Activated T-cell treated with anti-CD3 and anti-CD28 coated beads, Interleukin-2, amount 50 U/mL, for 72 hours (primary cell): ENCODE measurements at regions not wholly inside any gene's neighbourhood (a gene's known extent, or its start where the extent isn't known, plus 50 kb on each side); places are given as distances from the start of the nearest gene placed in this dataset.
A peak's percentile ranks its signal among the peaks of the same experiment; 100 is the strongest.
"Not testable (repeated sequence)": the region's sequence is repeated elsewhere in the genome, so short reads cannot be mapped to it uniquely, and the experiment has no call there.

Experiments
- ATAC-seq, 2 donors: fragments of 150-1000 bp; cut with Tn5 transposase; replicated peaks in 1 of 2; 2 replicates each; pipeline ENCODE4 v1.10.0; 2021; ENCODE audit warnings: moderate library complexity in 2 of 2, mild to moderate bottlenecking in 1 of 2
- DNase-seq, 2 donors: peaks; one replicate each; pipeline ENCODE4 v3.0.0; 2021 to 2022; ENCODE audit warnings: mixed read lengths in 1 of 2
- H3K27ac Mint-ChIP-seq: one replicate; pipeline ENCODE4 v1.8.0; 2022; ENCODE audit warnings: mild to moderate bottlenecking, moderate library complexity, mixed read lengths
- H3K27me3 Mint-ChIP-seq: one replicate; pipeline ENCODE4 v1.8.0; 2022; ENCODE audit warnings: low read depth, mixed read lengths
- H3K36me3 Mint-ChIP-seq, 2 donors: one replicate each; pipeline ENCODE4 v1.8.0; 2022; ENCODE audit warnings: mixed read lengths in 2 of 2, mild to moderate bottlenecking in 1 of 2; ENCODE audit not compliant: insufficient read depth in 2 of 2
- H3K4me1 Mint-ChIP-seq: one replicate; pipeline ENCODE4 v1.8.0; 2022; ENCODE audit warnings: low read depth, mixed read lengths
- H3K4me3 Mint-ChIP-seq, 2 donors: one replicate each; pipeline ENCODE4 v1.8.0; 2022; ENCODE audit warnings: mild to moderate bottlenecking in 2 of 2, mixed read lengths in 2 of 2, moderate library complexity in 2 of 2
- H3K9me3 Mint-ChIP-seq, 2 donors: one replicate each; pipeline ENCODE4 v1.8.0; 2022; ENCODE audit warnings: mixed read lengths in 2 of 2

DNA sequence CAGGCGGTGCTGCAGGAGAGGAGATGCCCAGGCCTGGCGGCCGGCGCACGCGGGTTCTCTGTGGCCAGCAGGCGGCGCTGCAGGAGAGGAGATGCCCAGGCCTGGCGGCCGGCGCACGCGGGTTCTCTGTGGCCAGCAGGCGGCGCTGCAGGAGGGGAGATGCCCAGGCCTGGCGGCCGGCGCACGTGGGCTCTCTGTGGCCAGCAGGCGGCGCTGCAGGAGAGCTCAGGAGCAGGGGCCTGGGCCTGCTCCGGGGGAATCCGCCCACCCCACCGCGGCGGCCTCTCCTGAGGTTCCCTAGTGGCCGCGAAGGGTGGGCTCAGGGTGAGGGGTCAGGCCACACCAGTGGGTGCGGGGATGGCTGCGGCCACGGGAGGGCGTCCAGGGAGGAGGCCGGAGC lies 75.9 kb downstream of the OR4F16 start:
- not testable (repeated sequence) for DNase-seq, H3K9me3 Mint-ChIP-seq, H3K4me1 Mint-ChIP-seq, ATAC-seq, H3K27ac Mint-ChIP-seq, H3K4me3 Mint-ChIP-seq, H3K36me3 Mint-ChIP-seq, H3K27me3 Mint-ChIP-seq

DNA sequence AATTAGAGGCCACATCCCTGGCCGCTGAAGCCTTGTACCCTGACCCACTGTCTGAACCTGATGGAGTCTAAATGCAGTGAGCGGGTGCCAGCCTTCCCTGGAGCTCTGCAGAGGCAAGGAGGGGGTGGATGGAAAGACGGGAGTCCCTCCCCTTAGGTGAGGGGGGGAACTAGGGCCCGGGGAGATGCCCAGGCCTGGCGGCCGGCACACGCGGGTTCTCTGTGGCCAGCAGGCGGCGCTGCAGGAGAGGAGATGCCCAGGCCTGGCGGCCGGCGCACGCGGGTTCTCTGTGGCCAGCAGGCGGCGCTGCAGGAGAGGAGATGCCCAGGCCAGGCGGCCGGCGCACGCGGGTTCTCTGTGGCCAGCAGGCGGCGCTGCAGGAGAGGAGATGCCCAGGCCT lies 77.3 kb downstream of the OR4F16 start:
- ATAC-seq, H3K4me3 Mint-ChIP-seq, H3K4me1 Mint-ChIP-seq: not testable (repeated sequence)

DNA sequence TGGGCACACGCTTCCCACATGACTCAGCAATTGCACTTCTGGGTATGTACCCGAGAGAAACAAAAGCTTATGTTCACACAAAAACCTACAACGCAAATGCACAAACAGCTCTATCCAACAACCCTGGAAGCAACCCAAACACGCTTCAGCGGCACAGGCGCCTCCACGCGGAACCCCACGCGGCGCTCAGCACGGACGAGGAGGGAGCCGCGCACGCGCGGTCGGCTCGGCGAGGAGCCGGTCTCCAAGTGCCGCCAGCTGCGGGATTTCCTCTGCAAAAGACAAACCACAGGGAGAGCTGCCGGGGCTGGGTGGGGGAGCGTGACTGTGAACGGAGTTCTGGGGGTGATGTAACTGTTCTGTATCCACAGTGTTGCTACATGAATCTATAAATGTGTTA lies 81.2 kb downstream of the OR4F16 start:
- H3K4me3 Mint-ChIP-seq, H3K36me3 Mint-ChIP-seq, H3K27ac Mint-ChIP-seq, H3K4me1 Mint-ChIP-seq, H3K27me3 Mint-ChIP-seq, H3K9me3 Mint-ChIP-seq, ATAC-seq: not testable (repeated sequence)
- DNase-seq: peak; percentile 2 to 20

More for the DNA sequence above, 77.3 kb downstream of the OR4F16 start:
- not testable (repeated sequence) for H3K9me3 Mint-ChIP-seq, DNase-seq, H3K36me3 Mint-ChIP-seq, H3K27ac Mint-ChIP-seq, H3K27me3 Mint-ChIP-seq

DNA sequence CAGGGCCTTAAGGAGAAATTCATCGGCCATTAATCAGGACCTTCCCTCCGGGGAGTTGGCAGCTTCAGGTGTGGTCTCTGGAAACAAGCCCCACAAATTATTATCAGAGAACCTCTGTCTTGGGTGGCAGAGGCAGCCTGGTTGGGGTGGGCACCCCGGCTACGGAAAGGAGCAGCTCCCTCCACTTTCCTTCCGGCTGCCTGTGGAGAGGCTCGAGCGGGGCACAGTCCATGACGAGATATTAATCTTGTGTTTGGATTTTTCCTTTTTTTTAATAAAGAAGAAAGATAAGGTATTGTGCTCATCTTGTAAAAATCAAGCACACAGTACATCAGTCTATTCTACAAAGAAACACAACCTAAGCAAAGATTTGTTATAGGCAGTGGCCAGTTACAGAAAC lies 98.2 kb downstream of the OR4F16 start:
- H3K4me3 Mint-ChIP-seq, H3K36me3 Mint-ChIP-seq, H3K9me3 Mint-ChIP-seq, H3K4me1 Mint-ChIP-seq, H3K27ac Mint-ChIP-seq, DNase-seq, ATAC-seq, H3K27me3 Mint-ChIP-seq: not testable (repeated sequence)

DNA sequence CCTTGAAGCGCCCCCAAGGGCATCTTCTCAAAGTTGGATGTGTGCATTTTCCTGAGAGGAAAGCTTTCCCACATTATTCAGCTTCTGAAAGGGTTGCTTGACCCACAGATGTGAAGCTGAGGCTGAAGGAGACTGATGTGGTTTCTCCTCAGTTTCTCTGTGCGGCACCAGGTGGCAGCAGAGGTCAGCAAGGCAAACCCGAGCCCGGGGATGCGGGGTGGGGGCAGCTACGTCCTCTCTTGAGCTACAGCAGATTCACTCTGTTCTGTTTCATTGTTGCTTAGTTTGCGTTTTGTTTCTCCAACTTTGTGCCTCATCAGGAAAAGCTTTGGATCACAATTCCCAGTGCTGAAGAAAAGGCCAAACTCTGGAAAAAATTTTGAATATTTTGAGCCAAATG lies 100.5 kb downstream of the OR4F16 start:
- H3K27me3 Mint-ChIP-seq, H3K4me3 Mint-ChIP-seq, H3K27ac Mint-ChIP-seq, H3K9me3 Mint-ChIP-seq, H3K36me3 Mint-ChIP-seq, H3K4me1 Mint-ChIP-seq, ATAC-seq: not testable (repeated sequence)
- peak; percentile 71 to 85 for DNase-seq
